RWPE1 (cell line): ENCODE measurements at regions not wholly inside any gene's neighbourhood (a gene's known extent, or its start where the extent isn't known, plus 50 kb on each side); places are given as distances from the start of the nearest gene placed in this dataset.

ENCODE experiments used
- CTCF ChIA-PET: fragments of 350-600 bp; sonication (Branson Sonifier 250); formaldehyde crosslinking; extraction: SDS; loops from one replicate; lab custom pipeline; 2021; lab: Yijun Ruan, JAX
- POLR2A ChIA-PET: fragments of 400-600 bp; formaldehyde crosslinking; extraction: SDS; loops from one replicate; lab custom pipeline; 2020; ENCODE audit warnings: antibody characterized with exemption; ENCODE audit not compliant: low non-redundant PET; lab: Yijun Ruan, JAX
- DNase-seq: peaks from one replicate; pipeline ENCODE4 v3.0.0; 2012; ENCODE audit warnings: low spot score
- H3K27ac ChIP-seq: fragments of 450-650 bp; 2 replicates; pipeline ENCODE4 v1.5.1; 2017
- CTCF ChIP-seq: fragments of 450-650 bp; conservative IDR thresholded peaks from 2 replicates; pipeline ENCODE4 v1.5.1; 2017; ENCODE audit warnings: low read depth, mild to moderate bottlenecking

GRCh38 chr11:134742956-134743819, 331.1 kb upstream of the B3GAT1 start:
- no peak overlapping the region for H3K27ac ChIP-seq
- ChIA-PET POLR2A (no interaction called here), CTCF (interaction anchor here (0.8 kb wide), 1 partner anchor 17 kb away, joined by 3 read pairs; no protein-coding TSS in a partner anchor)
- no peak for DNase-seq
- no peak for TF ChIP-seq CTCF

- no peak for DNase-seq
- CTCF ChIA-PET = no interaction called here
- POLR2A ChIA-PET = interaction anchor here (0.6 kb wide), 1 partner anchor 337 kb away, joined by 3 read pairs; no protein-coding TSS in a partner anchor
- no peak overlapping the region for H3K27ac ChIP-seq
- TF ChIP-seq CTCF = no peak
Observed at GRCh38 chr11:134742224-134742612, 330.2 kb upstream of the B3GAT1 start.

- DNase-seq = no peak
- ChIA-PET CTCF (no interaction called here), POLR2A (no interaction called here)
- no peak overlapping the region for H3K27ac ChIP-seq
- no peak for TF ChIP-seq CTCF
Observed at GRCh38 chr11:134741453-134742223, 329.6 kb upstream of the B3GAT1 start.

- no peak for TF ChIP-seq CTCF
- no peak overlapping the region for H3K27ac ChIP-seq
- ChIA-PET POLR2A (no interaction called here), CTCF (no interaction called here)
- no peak for DNase-seq
Observed at GRCh38 chr11:134740590-134741261, 328.7 kb upstream of the B3GAT1 start.

- TF ChIP-seq CTCF = no peak
- POLR2A ChIA-PET = no interaction called here
- CTCF ChIA-PET = no interaction called here
- H3K27ac ChIP-seq = no peak overlapping the region
- no peak for DNase-seq
Observed at GRCh38 chr11:134739136-134739535, 327.1 kb upstream of the B3GAT1 start.

- CTCF ChIA-PET = no interaction called here
- H3K27ac ChIP-seq = no peak overlapping the region
- no peak for TF ChIP-seq CTCF
- POLR2A ChIA-PET = no interaction called here
- no peak for DNase-seq
Observed at GRCh38 chr11:134738581-134738980, 326.5 kb upstream of the B3GAT1 start.
